ENCODE measurements at regions not wholly inside any gene's neighbourhood (a gene's known extent, or its start where the extent isn't known, plus 50 kb on each side); places are given as distances from the start of the nearest gene placed in this dataset.

DNA sequence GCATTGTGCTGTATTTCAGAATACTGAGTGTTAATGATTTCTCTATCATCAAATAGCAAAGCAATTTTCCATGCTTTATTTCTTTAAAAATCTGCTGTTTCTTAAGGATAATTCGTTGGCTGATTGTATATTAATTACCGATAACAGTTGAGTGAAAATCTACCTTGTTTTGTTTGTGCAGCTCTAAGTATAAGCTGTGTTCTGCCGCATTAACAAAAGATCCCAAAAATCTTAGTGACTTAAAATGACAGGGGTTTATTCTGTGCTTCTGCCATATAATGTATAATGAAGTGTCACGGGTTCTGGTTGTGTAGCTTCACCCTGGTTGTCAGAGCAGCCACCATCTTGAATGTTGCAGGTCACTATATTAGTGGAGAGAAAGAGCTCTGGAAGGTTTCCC is 196.1 kb downstream of the ACTR3 start:
- 94% methylated on average over 4 of the region's 4 CpGs for WGBS
- Histone ChIP-seq H3K4me3 (ENCODE audit: low read depth in 1 of 3, low read length in 3 of 3) (peak overlapping the region in 1 of 3 donors; percentile 9), H3K9me3 (ENCODE audit: control insufficient read depth in 4 of 4, low read length in 3 of 4) (peaks cover 0 to 2% (median 0%) of the 10 kb centered on the region in 4 donors), H3K27me3 (ENCODE audit: control insufficient read depth in 4 of 4, insufficient read depth in 4 of 4, low read length in 3 of 4) (no peaks in the 10 kb centered on the region), H3K27ac (ENCODE audit: low read depth in 1 of 2, low read length in 2 of 2) (no peak overlapping the region), H3K4me1 (ENCODE audit: control insufficient read depth in 4 of 4, insufficient read depth in 4 of 4, low read length in 3 of 4) (peaks cover 0 to 17% (median 15%) of the 10 kb centered on the region in 4 donors), H3K9ac (ENCODE audit: low read depth in 1 of 2, low read length in 2 of 2) (no peak overlapping the region), H3K36me3 (ENCODE audit: control insufficient read depth in 4 of 4, insufficient read depth in 3 of 4, low read depth in 1 of 4, low read length in 3 of 4) (no peaks in the 10 kb centered on the region)
- no peak for DNase-seq (ENCODE audit: low spot score)
- TF ChIP-seq, protein P1, sequence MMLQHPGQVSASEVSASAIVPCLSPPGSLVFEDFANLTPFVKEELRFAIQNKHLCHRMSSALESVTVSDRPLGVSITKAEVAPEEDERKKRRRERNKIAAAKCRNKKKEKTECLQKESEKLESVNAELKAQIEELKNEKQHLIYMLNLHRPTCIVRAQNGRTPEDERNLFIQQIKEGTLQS (IDR thresholded peaks at IDR 0.05), result no peak
- TF ChIP-seq YY1 (IDR thresholded peaks at IDR 0.05) (no peak), FOXA2 (IDR thresholded peaks at IDR 0.05) (no peak), RAD21 (IDR thresholded peaks at IDR 0.05) (no peak), EGR1 (IDR thresholded peaks at IDR 0.05; ENCODE audit: low read depth in 2 of 2) (no peak)

DNA sequence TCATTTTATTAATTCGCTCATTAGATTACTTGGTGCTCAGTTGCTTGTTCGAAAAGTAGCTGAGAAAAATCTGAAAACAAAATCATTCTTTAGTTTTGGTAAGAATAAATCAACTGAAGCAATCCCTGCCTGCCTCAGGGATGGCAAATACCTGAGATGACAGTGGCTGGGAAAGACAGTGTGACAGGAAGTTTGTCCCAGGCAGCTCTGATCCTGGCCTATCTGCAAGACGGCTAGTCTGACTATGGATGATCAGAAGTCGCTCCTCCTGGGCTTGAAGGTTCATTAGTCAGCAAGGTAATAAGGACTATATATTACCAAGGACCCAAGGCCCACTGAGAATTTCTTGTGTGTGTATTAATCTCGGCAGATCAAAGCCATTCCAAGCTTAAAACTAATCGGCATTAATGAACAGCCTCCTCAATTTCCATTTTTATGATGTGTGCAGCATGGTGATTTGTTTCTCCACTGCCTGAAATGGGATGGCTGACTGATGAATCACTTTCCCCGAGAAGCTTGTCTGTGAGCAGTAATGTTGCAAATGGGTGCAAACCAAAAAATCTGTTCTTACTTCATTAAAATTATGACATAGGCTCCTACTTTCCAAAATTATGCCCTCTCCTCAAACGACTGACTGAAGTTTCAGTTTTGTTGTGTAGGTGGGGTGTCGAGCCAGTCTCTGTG is 199.9 kb downstream of the ACTR3 start:
- no peak for DNase-seq (ENCODE audit: low spot score)
- peaks cover 0 to 7% (median 4%) of the 10 kb centered on the region in 4 donors for H3K4me1 ChIP-seq (ENCODE audit: control insufficient read depth in 4 of 4, insufficient read depth in 4 of 4, low read length in 3 of 4)
- no peak overlapping the region for H3K27ac ChIP-seq (ENCODE audit: low read depth in 1 of 2, low read length in 2 of 2)
- H3K36me3 ChIP-seq (ENCODE audit: control insufficient read depth in 4 of 4, insufficient read depth in 3 of 4, low read depth in 1 of 4, low read length in 3 of 4), result no peaks in the 10 kb centered on the region
- no peak overlapping the region for H3K4me3 ChIP-seq (ENCODE audit: low read depth in 1 of 3, low read length in 3 of 3)
- TF ChIP-seq FOXA1 (IDR thresholded peaks at IDR 0.05), result no peak
- no peak for TF ChIP-seq TAF1 (conservative IDR thresholded peaks at IDR 0.05)
- TF ChIP-seq FOXA2 (IDR thresholded peaks at IDR 0.05), result no peak
- no peak for TF ChIP-seq CTCF (IDR thresholded peaks at IDR 0.05; ENCODE audit: low read depth, low read length, missing input control)
- TF ChIP-seq SP1 (IDR thresholded peaks at IDR 0.05), result no peak
- TF ChIP-seq YY1 (IDR thresholded peaks at IDR 0.05), result no peak
- TF ChIP-seq ZBTB33 (IDR thresholded peaks at IDR 0.05), result no peak
- no peak for TF ChIP-seq EGR1 (IDR thresholded peaks at IDR 0.05; ENCODE audit: low read depth in 2 of 2)
- TF ChIP-seq, protein P1 (IDR thresholded peaks at IDR 0.05), result no peak
- no peak for TF ChIP-seq RAD21 (IDR thresholded peaks at IDR 0.05)
- no peak for TF ChIP-seq GABPA (IDR thresholded peaks at IDR 0.05 in 1 of 2, conservative IDR thresholded peaks at IDR 0.05 in 1 of 2)
- TF ChIP-seq JUND (IDR thresholded peaks at IDR 0.05), result no peak
- TF ChIP-seq RXRA (IDR thresholded peaks at IDR 0.05), result no peak
- TF ChIP-seq, protein P2, sequence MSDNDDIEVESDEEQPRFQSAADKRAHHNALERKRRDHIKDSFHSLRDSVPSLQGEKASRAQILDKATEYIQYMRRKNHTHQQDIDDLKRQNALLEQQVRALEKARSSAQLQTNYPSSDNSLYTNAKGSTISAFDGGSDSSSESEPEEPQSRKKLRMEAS (IDR thresholded peaks at IDR 0.05), result no peak
- H3K27me3 ChIP-seq (ENCODE audit: control insufficient read depth in 4 of 4, insufficient read depth in 4 of 4, low read length in 3 of 4), result no peaks in the 10 kb centered on the region
- H3K9ac ChIP-seq (ENCODE audit: low read depth in 1 of 2, low read length in 2 of 2), result no peak overlapping the region
- WGBS, result 90% methylated on average over 9 of the region's 9 CpGs
- H3K9me3 ChIP-seq (ENCODE audit: control insufficient read depth in 4 of 4, low read length in 3 of 4), result no peaks in the 10 kb centered on the region

Data from liver (tissue), 8 donors.